KMS-11 (cell line): ENCODE measurements at regions not wholly inside any gene's neighbourhood (a gene's known extent, or its start where the extent isn't known, plus 50 kb on each side); places are given as distances from the start of the nearest gene placed in this dataset.

Experiments used
- H2AFZ ChIP-seq: fragments of 200-600 bp; sonication (generic); 2 replicates; pipeline ENCODE4 v1.6.1; 2016; ENCODE audit warnings: antibody characterized with exemption, mixed run types, low read depth
- H3K27ac ChIP-seq: fragments of 200-600 bp; sonication (generic); 2 replicates; pipeline ENCODE4 v1.6.1; 2016; ENCODE audit warnings: mild to moderate bottlenecking, mixed run types
- H3K27me3 ChIP-seq: fragments of 200-600 bp; sonication (generic); 2 replicates; pipeline ENCODE4 v1.6.1; 2017; ENCODE audit warnings: mild to moderate bottlenecking, low read depth, mixed run types, moderate library complexity; ENCODE audit not compliant: insufficient read depth
- H3K36me3 ChIP-seq: fragments of 200-600 bp; sonication (generic); 2 replicates; pipeline ENCODE4 v1.6.1; 2017; ENCODE audit warnings: mild to moderate bottlenecking, mixed run types; ENCODE audit not compliant: insufficient read depth
- H3K4me1 ChIP-seq: fragments of 200-600 bp; sonication (generic); 2 replicates; pipeline ENCODE4 v1.6.1; 2016; ENCODE audit warnings: mild to moderate bottlenecking, low read depth, mixed run types; ENCODE audit not compliant: poor library complexity, severe bottlenecking
- H3K4me2 ChIP-seq: fragments of 200-600 bp; sonication (generic); 2 replicates; pipeline ENCODE4 v1.7.0; 2016; ENCODE audit warnings: mild to moderate bottlenecking, mixed run types
- H3K4me3 ChIP-seq: fragments of 200-600 bp; sonication (generic); IDR thresholded peaks from 2 replicates; pipeline ENCODE4 v1.6.1; 2017; ENCODE audit warnings: low read depth, low read length, mixed read lengths; ENCODE audit not compliant: insufficient read depth
- H3K79me2 ChIP-seq: fragments of 200-600 bp; sonication (generic); 2 replicates; pipeline ENCODE4 v1.6.1; 2016; ENCODE audit warnings: low read depth, mixed run types; ENCODE audit not compliant: insufficient read depth
- H3K9ac ChIP-seq: fragments of 200-600 bp; sonication (generic); 2 replicates; pipeline ENCODE4 v1.6.1; 2016; ENCODE audit warnings: mild to moderate bottlenecking, mixed run types
- H4K20me1 ChIP-seq: fragments of 200-600 bp; sonication (generic); 2 replicates; pipeline ENCODE4 v1.6.1; 2016; ENCODE audit warnings: mild to moderate bottlenecking, mixed run types; ENCODE audit not compliant: insufficient read depth
- CTCF ChIP-seq: fragments of 200-600 bp; sonication (generic); conservative IDR thresholded peaks from 2 replicates; pipeline ENCODE4 v1.6.1; 2017; ENCODE audit warnings: low read depth, mild to moderate bottlenecking, antibody characterized with exemption, low read length, moderate library complexity, mixed read lengths

- Histone ChIP-seq H3K4me1 (no peaks in the 10 kb centered on the region), H3K27me3 (no peaks in the 10 kb centered on the region), H3K4me2 (no peak overlapping the region), H3K36me3 (no peaks in the 10 kb centered on the region), H2AFZ (no peak overlapping the region), H3K27ac (no peak overlapping the region), H4K20me1 (no peaks in the 10 kb centered on the region), H3K4me3 (no peak overlapping the region), H3K79me2 (no peaks in the 10 kb centered on the region), H3K9ac (no peak overlapping the region)
- no peak for TF ChIP-seq CTCF
These were observed 1208.3 kb downstream of the ADGRL3 start for GRCh38 chr4:62408454-62408853.

- no peaks in the 10 kb centered on the region for H3K36me3 ChIP-seq
- no peak for TF ChIP-seq CTCF
- H3K4me3 ChIP-seq, result no peak overlapping the region
- H2AFZ ChIP-seq, result no peak overlapping the region
- H3K27me3 ChIP-seq, result no peaks in the 10 kb centered on the region
- no peaks in the 10 kb centered on the region for H3K4me1 ChIP-seq
- H3K9ac ChIP-seq, result no peak overlapping the region
- no peaks in the 10 kb centered on the region for H4K20me1 ChIP-seq
- no peaks in the 10 kb centered on the region for H3K79me2 ChIP-seq
- H3K4me2 ChIP-seq, result no peak overlapping the region
- no peak overlapping the region for H3K27ac ChIP-seq
These were observed 1207.4 kb downstream of the ADGRL3 start for GRCh38 chr4:62407534-62407933.

- H2AFZ ChIP-seq, result no peak overlapping the region
- no peaks in the 10 kb centered on the region for H3K27me3 ChIP-seq
- no peak for TF ChIP-seq CTCF
- H3K4me1 ChIP-seq, result peaks cover 9% of the 10 kb centered on the region
- H3K9ac ChIP-seq, result no peak overlapping the region
- no peaks in the 10 kb centered on the region for H3K36me3 ChIP-seq
- H3K4me2 ChIP-seq, result no peak overlapping the region
- no peak overlapping the region for H3K4me3 ChIP-seq
- H3K27ac ChIP-seq, result no peak overlapping the region
- H4K20me1 ChIP-seq, result no peaks in the 10 kb centered on the region
- H3K79me2 ChIP-seq, result no peaks in the 10 kb centered on the region
These were observed 1202.1 kb downstream of the ADGRL3 start for GRCh38 chr4:62402088-62402806.

GRCh38 chr4:62399242-62399641 lies 1199.1 kb downstream of the ADGRL3 start:
- Histone ChIP-seq H3K9ac (no peak overlapping the region), H3K4me2 (no peak overlapping the region; the same call in 1 of the 2 replicates), H3K27me3 (no peaks in the 10 kb centered on the region), H4K20me1 (no peaks in the 10 kb centered on the region), H2AFZ (peak overlapping the region; percentile 60; the same call in 1 of the 2 replicates), H3K4me1 (peaks cover 9% of the 10 kb centered on the region), H3K36me3 (no peaks in the 10 kb centered on the region), H3K4me3 (no peak overlapping the region), H3K79me2 (no peaks in the 10 kb centered on the region), H3K27ac (no peak overlapping the region)
- no peak for TF ChIP-seq CTCF
